GM19324 (cell line): ENCODE measurements at regions not wholly inside any gene's neighbourhood (a gene's known extent, or its start where the extent isn't known, plus 50 kb on each side); places are given as distances from the start of the nearest gene placed in this dataset.
"Not testable (repeated sequence)": the region's sequence is repeated elsewhere in the genome, so short reads cannot be mapped to it uniquely, and the experiment has no call there.

Experiments used
- ATAC-seq: cut with Tn5 transposase; IDR thresholded peaks from one replicate; pipeline ENCODE4 v1.9.1; 2021; ENCODE audit warnings: mild to moderate bottlenecking, moderate library complexity; ENCODE audit not compliant: unreplicated experiment, low FRiP score

DNA sequence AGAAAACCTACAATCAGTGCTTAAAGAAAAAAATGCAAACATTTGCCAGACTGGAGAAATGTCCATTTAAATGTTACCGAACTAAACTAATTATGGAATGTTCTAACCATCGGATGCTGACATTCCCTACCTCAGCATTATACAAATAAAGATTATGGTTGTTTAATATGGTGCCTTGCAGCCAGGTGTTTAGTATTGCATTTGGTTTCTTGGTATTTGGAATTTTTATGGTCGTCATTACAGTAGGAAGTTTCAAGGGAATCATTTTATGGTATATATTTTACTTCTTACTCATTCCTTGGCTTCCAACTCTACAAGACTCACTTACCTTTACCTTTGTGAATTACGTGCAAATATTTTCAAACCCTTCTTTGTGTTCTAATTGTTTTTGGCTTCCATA, 103.1 kb upstream of the PNPLA4 start:
- ATAC-seq = no peak

DNA sequence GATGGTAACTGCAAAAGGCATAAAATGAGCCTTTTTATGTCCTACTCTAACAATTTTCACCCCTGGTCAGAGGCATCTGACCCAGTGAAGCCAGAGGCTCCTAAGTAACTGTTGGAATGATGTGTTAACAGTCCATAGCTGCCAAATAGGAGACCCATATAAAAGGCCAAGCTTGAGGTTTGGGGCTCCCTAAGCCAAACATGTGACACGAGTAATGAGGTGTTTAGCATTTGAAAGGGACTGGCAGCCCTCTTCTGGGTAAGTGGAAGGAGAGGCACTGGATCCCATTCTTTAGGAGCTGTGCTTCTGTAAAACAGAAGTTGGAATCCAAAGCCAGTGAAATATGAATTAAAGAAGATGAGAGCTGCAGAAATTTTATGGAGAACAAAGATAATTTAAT, 100.6 kb upstream of the PNPLA4 start:
- ATAC-seq = no peak

DNA sequence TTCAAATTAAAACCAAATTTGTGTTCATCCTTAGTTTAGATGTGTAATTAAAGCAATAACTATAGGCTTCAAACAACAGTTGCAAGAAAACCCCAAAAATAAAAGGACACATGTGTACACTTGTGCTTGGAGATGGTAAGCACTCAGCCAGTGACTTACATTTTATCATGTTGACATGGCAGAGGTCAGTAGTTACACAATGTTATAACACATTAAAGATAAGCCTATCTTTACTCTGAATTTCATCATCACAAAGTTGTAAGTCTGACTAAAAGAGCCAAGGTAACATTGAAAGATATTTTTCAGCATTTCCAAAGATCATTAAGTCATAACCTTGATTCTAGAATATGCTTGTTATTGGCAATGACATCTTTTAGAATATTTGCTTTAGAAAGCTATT, 98.5 kb upstream of the PNPLA4 start:
- no peak for ATAC-seq

DNA sequence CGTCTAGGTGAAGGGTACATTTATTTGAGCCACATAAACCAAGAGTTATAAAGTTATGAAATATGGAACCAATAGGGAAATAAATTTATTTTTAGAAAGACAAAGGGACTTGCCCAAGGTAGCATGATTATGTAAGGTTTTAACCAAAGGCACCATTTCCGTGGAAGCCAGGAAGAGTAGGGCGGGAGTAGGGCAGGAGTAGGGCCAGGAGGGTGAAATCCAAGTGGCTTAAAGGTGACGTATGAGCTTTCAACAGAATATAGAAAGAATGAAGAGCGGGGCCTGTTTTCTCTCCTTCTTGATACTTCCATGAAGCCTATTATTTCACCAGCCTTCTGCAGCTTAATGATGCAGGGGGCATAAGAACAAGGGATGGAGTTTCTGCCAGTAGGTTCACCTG, 91.7 kb upstream of the PNPLA4 start:
- no peak for ATAC-seq

DNA sequence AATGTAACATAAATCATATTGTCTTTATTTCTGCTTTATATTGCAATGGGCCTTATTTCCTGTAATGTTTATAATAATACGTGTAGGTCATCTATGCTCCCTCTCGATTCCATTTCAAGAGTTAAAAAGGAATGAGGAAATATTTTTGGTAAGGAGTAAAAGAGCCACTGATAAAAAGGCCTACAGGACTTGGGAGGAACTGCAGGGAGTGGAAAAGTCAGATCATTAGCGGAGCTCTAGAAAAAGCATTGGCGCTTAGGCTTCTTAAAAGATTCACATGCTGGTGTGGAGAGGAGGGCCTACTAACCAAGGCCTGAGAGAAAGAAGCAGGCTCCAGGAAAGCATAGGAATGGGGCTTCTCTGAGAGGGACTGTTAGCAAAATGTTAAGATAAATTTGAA, 82.9 kb upstream of the PNPLA4 start:
- ATAC-seq = no peak

DNA sequence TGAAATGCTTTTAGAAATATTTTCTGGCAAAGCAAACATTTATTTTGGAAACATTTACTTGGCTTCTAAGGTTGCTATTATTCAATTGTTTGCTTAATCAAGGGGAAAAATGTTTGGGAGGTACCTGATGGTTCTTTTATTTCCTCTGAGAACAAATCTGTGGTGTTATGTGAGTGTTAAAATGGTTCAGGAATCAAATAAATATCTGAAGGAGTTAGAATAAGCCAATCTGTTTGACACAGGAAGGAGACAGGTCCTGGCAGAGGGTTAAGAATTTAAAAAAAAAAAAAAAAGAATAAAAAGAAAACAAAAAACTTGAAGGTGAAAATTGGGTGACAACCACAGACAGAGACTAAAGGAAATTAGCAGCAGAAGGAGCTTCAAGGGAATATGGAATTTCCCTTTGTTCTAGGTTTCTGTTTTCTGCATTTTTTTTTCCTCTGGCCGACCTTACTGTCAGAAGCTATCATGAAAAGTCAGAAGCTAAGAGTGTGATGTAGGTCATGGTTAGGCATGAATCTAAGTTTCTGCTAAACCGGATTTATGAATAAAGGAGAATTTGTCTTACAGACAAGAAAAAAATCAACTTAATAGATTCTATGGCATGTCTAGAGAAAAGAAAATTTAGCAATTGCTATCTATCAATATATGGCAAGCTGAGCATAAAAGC, 78.6 kb upstream of the PNPLA4 start:
- no peak for ATAC-seq

DNA sequence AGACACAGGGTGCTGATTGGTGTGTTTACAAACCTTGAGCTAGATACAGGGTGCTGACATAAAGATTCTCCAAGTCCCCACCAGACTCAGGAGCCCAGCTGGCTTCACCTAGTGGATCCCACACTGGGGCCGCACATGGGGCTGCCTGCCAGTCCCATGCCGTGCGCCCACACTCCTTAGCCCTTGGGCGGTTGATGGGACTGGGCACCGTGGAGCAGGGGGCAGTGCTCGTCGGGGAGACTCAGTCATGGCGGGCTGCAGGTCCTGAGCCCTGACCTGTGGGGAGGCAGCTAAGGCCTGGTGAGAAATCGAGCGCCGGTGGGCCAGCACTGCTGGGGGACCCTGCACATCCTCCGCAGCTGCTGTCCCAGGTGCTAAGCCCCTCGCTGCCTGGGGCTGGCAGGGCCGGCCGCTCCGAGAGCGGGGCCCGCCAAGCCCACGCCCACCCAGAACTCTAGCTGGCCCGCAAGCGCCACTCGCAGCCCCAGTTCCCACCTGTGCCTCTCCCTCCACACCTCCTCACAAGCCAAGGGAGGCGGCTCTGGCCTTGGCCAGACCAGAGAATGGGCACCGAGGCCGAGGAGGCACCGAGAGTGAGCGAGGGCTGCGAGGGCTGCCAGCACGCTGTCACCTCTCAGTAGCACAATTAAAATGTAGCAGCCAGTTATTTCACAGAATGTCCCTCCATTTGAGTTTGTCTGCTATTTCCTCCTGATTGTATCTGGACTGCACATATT, 76.1 kb upstream of the PNPLA4 start:
- no peak for ATAC-seq

DNA sequence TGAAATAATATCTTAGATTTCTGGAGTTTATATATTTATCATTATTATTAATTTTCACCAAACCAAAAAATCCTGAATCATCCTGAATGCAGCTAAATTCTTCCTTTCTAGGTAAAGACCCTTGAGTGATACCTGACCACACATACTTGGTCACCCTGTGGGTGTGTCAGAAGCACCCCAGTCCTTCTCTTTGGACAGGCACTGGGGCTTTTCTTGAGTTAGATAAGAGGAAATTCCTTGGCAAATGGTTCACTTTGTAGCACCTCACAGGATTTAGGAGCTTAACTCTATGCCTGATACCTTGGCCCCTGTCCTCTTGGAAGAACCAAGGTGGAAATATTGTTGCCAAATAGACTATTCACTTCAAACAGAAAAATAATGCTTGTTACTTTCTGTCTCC, 69.6 kb upstream of the PNPLA4 start:
- no peak for ATAC-seq

DNA sequence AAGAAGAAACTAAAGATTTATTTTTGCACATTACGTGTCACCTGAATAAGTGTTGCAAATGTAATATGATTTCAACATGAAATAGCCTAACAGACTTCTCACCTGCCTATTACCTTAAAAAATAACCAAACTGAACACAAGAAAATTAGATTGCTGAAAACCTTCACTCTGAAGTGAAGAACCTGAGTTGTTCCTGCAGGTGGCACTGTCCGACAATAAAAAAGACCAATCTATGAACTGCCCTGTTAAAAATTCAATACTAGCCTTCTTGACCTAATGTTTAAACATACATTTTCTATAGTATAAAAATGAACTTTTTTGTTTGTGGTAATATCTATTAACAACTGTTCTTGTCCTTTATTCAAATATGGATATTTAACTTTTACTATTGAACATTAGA, 69.2 kb upstream of the PNPLA4 start:
- no peak for ATAC-seq

DNA sequence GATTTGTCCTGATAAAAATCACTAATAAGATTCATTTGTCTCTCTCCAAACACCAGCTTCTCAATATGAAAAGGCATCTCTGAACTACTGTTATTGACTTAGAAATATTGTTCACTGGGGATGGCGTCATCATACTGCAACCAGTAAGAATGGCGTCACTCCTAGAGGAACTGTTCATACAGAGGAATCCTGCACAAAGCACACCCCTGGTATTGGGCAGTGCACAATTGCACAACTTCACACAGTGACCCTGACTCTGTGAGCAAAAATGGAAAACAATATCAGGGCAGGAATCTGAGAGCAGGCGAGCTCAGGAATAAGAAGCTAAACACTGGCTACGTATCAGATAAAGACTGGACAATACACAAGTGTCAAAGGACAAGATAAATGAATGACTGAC, 66.7 kb upstream of the PNPLA4 start:
- ATAC-seq = no peak

DNA sequence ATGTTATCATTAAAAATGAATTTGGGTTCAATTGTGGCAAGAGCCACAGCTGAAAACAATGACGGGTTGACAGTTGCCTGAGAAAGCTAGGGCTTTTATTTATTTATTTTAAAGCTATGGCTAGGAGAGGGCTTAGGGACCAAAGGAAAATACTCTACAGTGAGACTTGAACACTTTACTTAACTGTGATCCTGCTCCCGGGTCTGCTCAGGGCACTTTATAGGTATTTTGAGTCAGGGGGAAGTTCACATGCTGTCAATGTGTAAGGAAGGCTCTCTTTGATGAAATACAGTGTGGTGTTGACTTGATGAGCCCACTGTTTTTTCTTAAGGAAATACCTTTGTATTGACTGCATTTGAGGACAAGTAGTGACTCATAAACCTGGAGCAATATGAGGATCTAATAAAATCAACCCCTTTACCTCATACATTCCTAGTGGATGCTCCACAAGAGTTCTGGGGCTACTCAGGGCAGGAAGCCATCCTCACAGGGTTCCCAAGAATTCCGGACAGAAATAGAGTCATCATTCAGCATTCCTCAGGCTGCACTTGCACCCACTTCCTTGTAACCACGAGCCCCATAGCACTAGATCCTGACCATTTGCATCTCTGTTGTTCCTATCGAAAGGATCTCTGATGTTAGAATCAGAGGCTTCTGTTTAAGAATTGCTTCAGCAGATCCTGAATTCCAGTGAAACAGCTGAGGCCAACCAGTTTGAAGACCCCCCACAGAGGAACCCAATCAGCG, 61.0 kb upstream of the PNPLA4 start:
- ATAC-seq = not testable (repeated sequence)

DNA sequence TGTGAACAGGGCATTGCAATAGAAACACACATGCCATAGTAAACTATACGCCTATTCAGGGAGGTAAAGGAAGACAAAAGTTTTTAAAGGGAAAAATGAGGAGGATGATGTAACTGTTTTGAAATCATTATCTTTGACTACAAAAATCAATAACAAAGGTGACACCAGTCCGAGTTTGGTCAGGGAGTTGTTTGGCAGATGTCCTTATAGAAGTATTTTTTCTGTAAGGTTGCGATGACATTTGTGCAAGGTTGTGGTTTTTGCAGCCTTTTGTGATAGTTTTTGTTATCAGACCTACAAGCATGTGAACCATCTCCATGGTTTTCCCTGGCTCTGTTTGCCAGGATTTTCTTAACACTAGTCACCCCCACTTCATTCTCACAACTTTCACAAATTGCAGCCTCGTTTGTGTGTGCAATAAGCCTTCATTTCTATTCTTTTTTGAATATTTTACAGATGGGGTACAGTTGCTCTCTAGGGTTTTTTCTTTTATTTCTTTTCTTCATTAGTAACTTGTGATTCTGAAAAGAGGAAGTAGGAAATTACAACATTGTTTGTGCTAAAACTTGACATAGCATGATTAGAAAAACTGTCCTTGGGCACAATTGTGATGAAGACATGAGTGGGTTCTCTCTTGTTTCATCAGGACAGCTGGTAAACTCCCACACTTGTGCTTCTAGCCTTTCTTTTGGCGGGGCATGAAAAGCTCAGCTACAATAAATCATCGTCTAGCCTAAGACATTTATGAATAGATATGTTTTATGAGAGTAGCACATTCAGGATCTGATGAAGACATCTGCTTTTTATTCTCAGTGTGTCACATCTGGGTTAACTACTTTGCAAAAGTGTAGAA, 60.2 kb upstream of the PNPLA4 start:
- peak; percentile 47 for ATAC-seq

DNA sequence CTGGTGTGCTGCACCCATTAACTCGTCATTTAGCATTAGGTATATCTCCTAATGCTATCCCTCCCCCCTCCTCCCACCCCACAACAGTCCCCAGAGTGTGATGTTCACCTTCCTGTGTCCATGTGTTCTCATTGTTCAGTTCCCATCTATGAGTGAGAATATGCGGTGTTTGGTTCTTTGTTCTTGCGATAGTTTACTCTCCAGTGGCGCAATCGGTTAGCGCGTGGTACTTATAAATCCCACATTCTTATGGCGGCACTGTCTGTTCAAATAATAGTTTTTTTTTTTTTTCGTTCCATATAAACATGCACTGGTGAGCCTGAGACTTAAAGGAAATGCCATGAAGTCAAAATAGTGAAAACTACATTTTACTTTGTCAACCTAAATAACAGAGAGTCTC, 59.5 kb upstream of the PNPLA4 start:
- ATAC-seq = not testable (repeated sequence)

DNA sequence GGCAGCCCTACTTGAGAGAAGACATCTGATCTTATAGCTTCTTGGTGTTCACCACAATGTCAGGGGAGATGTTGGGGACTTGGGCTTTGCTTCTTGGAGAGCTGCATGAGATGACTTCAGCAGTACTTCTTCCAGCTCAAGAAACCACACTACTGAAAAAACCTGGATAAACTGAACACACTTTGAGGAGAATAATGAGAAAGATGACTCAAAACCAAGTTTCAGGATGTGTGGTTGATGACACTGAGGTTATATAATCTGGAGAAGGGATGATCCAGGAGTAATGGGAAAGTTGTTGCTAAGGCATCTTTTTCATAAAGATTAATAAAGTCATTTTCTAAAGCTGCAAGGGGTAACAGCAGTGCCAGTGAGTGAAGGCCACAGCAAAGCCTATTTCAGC, 58.4 kb upstream of the PNPLA4 start:
- ATAC-seq = no peak

DNA sequence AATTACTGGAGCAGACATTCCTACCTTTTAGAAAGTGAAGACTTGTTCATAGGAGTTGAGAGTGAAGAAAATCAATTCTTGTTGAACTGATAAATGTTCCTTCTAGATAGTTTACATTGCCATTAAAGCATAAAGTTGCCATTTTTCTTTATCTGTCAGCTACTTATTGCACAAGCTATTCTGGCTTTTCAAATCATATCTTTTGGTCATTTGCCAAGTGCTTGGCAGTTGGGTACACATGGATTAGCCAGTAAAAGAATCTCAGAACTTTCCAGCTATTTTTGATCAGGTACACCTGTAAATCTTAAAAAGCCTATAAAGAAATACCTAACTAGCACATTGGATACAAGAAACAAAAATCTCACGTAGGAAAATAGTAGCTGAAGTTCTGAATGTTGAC, 56.4 kb upstream of the PNPLA4 start:
- ATAC-seq = no peak
